Uterus (tissue), 2 donors: ENCODE measurements at regions not wholly inside any gene's neighbourhood (a gene's known extent, or its start where the extent isn't known, plus 50 kb on each side); places are given as distances from the start of the nearest gene placed in this dataset.

Source experiments
- CTCF ChIP-seq, 4 experiments: fragments of 200-600 bp in 2 of 4; fragments of 450-650 bp in 2 of 4; sonication (generic) in 2 of 4; IDR thresholded peaks; one replicate each; pipeline ENCODE4 v1.5.1; 2016 to 2019; ENCODE audit warnings: antibody characterized with exemption in 4 of 4, mild to moderate bottlenecking in 2 of 4, moderate library complexity in 1 of 4
- POLR2A ChIP-seq, 2 donors: fragments of 450-650 bp; IDR thresholded peaks; one replicate each; pipeline ENCODE4 v1.6.1; 2016; ENCODE audit warnings: antibody characterized with exemption in 2 of 2, mild to moderate bottlenecking in 1 of 2, moderate library complexity in 1 of 2

DNA sequence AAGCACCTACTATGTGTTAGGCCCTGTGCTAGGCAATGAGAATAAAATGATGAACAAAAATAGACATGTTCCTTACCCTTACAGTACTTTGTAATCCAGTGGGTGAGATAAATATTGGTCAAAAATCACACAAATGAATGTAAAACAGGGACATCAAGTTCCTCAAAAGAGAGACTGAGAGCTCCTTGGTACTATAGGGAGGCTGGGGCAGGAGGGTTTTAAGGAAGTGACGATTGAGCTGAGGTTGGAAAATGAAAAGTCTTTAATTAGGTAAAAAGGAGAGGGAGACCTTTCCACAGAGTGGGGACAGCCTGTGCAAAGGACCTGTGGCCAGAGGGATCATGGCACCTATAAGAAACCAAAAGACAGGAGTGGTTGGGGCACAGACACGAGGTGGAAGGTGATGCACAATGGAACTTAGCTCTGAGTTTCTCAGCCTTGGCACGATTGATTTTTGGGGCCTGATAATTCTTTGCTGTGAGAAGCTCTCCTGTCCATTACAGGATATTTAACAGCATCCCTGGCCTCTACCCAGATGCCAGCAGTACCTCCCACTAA, 140.3 kb downstream of the CEP57L1 start:
- TF ChIP-seq CTCF (IDR thresholded peaks at IDR 0.05) = no peak
- no peak for TF ChIP-seq POLR2A (IDR thresholded peaks at IDR 0.05)
